GF-D8 (cell line): ENCODE measurements at regions not wholly inside any gene's neighbourhood (a gene's known extent, or its start where the extent isn't known, plus 50 kb on each side); places are given as distances from the start of the nearest gene placed in this dataset.

Source experiments
- DNase-seq: peaks from one replicate; lab custom pipeline; 2025; lab: John Stamatoyannopoulos, UW

- no peak for DNase-seq
Measured at GRCh38 chr5:61738446-61738845, 406.4 kb downstream of the ZSWIM6 start.

DNA sequence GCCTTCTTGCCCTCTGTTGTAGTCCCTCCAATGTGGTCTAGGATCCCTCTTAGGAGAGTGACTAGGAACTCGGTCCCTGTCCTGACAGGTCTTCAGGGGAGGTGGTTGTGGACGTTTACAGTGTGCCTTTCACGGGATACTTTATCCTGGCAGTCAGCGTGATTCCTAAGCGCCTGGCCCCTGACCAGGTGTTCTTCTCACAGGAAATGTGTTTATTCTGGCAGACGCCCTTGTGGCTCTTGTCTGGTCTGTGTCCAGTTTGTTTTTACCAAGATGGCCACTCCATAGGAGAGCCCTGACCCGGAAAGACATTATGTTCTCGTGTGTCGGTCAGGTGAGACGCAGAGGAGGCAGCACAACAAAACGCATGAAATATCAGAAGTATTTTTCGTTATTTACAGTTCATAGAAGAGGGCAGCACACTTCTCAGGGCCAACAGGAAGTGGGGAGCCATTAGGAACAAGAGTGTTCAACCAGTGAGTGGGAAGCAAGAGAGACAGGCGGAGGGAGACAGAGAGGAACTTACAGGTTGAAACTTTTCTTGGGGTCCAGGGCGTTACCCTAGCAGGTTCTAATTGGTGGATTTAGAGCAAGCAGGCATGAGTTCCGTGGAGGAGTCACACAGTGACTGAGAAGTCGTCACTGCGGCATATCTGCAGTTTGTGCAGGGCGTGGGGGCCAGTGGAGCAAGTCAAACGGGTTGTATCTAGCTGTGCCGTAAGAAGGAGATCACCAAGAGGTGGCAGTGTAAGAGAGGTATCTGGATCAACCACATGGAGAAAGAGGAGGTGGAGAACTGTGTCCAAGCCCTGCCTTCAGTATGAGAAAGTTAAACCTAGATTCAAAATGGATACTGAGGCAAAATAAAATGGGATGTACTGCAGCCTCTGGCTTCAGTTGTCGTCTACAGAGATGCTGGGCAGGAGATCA lies 412.9 kb downstream of the ZSWIM6 start:
- no peak for DNase-seq

- no peak for DNase-seq
Measured at GRCh38 chr5:61746831-61747575, 414.9 kb downstream of the ZSWIM6 start.

- DNase-seq: no peak
Measured at GRCh38 chr5:61748121-61748520, 416.1 kb downstream of the ZSWIM6 start.

DNA sequence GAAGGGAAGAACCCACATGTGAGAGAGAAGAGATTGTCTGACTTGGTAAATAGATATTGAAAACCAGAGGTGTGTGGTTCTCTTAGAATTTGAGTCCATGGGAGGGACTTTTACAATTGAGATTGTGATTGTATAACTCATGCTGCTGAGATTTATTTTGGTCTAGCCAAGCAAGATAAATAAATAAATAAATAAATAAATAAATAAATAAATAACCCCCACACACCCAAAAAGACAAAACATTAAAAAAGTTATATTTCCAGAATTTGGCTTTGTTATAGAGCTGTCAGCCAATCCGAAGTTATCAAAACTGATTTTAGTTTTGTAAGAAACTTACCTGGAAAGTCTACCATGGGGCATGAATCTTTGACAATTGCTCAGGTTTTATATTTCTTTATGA lies 416.6 kb downstream of the ZSWIM6 start:
- DNase-seq: no peak

DNA sequence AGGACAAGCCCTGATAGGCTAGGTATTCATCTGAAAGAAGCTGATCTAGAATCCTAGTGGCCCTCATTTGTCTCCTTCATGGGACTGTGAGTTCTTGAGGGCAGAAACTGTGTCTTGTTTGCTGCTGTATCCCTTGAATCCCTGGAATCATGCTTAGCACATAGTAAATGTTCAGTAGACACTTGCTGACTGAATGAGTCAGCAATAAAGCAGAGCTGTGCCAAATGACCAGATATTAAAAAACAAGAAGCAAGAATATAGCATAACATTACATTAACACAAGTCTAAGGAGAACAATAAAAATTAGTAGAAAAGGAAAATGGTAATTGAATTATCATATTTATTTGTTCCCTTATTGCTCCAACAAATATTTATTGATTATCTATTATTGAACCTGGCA lies 420.5 kb downstream of the ZSWIM6 start:
- no peak for DNase-seq

GRCh38 chr5:61754792-61755191 lies 422.7 kb downstream of the ZSWIM6 start:
- DNase-seq: no peak

GRCh38 chr5:61755726-61756222 lies 423.7 kb downstream of the ZSWIM6 start:
- DNase-seq: no peak

- no peak for DNase-seq
Measured at GRCh38 chr5:61758711-61759110, 426.7 kb downstream of the ZSWIM6 start.

DNA sequence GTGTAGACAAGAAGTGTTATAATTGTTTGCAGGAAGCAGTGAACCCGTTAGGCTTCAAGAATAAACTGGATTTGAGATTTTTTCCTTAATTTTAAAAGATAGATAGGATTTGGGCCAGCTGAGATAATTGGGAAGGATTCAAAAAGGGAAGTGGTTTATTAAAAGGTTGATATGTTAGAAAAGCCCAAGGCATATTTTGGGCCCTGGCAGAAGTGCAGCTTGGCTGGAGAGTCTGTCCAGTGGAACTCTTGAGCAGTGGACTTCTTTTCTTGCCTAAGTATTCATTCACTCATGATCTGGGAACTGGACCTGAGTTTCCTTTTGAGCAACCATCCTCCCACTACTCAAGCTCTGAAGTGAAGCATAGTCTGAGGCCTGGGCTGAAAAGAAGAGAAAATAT lies 433.4 kb downstream of the ZSWIM6 start:
- no peak for DNase-seq

- DNase-seq: no peak
Measured at GRCh38 chr5:61766141-61766540, 434.1 kb downstream of the ZSWIM6 start.

- DNase-seq: no peak
Measured at GRCh38 chr5:61767231-61768080, 435.4 kb downstream of the ZSWIM6 start.

GRCh38 chr5:61768692-61769281 lies 436.7 kb downstream of the ZSWIM6 start:
- DNase-seq: no peak

GRCh38 chr5:61771062-61771461 lies 439.0 kb downstream of the ZSWIM6 start:
- DNase-seq: no peak

GRCh38 chr5:61771808-61772207 lies 439.8 kb downstream of the ZSWIM6 start:
- DNase-seq: no peak

DNA sequence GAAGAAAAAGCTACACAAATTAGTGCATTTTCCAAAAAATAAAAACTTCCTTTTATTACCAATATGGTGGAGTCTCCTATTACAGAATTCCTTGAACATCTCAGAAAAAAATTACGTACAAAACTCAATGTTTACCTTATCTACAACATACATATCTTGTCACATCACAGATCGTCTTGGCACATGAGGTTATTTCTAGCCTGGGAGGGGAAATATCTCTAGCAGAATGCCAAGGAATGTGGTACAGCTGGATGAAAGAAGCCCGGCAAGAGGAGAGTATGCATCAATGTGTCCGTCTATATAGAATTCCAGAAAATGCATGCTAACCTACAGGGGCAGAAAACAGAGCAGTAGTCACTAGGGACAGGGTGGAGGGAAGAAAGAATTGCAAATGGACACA lies 443.8 kb downstream of the ZSWIM6 start:
- DNase-seq: no peak

DNA sequence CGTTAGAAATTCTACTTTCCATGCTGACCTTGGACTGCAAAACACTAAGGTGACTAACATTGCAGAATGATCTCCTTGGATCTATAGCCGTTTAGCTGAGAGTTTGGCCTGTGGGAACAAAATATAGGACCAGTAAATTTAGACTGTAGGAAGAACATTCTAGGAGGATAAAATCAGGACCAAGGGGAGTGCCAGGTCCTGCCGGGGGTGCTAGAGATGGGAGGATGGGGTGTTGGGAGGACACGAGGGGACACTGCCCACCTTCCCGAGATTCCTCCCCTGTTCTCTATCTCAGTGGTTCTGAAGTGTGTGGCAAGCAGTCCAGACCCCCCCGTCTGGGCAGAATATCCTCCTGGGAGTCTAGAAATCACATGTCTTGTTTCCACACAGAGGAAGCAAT lies 445.2 kb downstream of the ZSWIM6 start:
- DNase-seq: no peak

GRCh38 chr5:61779743-61780142 lies 447.7 kb downstream of the ZSWIM6 start:
- DNase-seq: no peak

DNA sequence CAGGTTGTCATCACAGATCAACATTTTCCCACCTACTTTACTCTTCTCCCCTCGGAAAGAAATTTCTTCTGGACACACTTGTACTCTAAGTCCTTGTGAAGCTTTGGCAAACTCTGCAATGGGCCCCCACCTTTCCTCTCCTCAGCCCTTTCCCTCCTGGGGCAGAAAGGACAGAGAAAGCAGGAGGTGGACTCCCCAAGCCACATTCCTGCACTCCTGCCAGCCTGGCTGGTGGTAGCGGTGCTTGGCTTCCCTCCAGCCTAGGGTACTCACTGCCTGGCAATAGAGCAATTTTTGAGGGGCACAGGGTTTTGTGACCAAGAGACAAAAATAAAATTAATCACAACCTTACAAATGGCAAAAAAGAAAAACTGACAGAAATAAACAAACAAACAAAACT lies 451.4 kb downstream of the ZSWIM6 start:
- no peak for DNase-seq

DNA sequence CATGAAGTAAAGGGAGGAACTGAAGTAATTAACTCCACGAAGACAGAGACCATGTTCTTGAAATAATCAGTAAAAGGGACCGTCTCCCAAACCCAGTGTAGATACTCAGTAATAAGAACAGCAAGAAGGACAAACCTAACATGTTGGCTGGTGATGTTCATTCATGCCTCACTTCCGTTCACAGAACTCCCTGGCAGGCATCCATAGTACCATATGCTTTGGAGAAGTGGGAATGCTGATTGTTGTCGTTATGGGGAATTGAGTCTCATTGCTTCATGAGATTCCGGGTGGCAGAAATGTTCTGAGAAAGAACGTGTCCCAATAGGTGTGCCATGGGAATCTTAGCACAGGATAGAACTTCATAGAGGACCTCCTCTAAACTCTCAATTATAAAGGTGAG lies 452.3 kb downstream of the ZSWIM6 start:
- no peak for DNase-seq

- DNase-seq: no peak
Measured at GRCh38 chr5:61788548-61788947, 456.5 kb downstream of the ZSWIM6 start.

- DNase-seq: no peak
Measured at GRCh38 chr5:61790007-61790406, 457.9 kb downstream of the ZSWIM6 start.
